ENCODE measurements at regions not wholly inside any gene's neighbourhood (a gene's known extent, or its start where the extent isn't known, plus 50 kb on each side); places are given as distances from the start of the nearest gene placed in this dataset.
"Not testable (repeated sequence)": the region's sequence is repeated elsewhere in the genome, so short reads cannot be mapped to it uniquely, and the experiment has no call there.

DNA sequence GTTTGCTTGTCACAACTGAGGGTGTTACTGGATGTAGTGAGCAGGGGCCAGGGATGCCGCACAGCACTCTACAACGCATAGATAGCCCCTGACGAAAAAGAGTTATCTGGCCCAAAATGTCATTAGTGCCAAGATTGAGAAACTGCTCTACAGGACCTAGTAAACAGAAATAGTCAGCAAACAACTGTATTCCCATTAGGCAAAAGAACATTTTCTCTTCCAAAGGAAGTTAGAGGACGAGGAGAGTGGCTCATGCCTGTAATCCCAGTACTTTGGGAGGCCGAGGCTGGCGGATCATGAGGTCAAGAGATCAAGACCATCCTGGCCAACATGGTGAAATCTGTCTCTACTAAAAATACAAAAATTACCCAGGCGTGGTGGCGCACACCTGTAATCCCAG, 189.1 kb downstream of the DUSP10 start:
- not testable (repeated sequence) for DNase-seq

DNA sequence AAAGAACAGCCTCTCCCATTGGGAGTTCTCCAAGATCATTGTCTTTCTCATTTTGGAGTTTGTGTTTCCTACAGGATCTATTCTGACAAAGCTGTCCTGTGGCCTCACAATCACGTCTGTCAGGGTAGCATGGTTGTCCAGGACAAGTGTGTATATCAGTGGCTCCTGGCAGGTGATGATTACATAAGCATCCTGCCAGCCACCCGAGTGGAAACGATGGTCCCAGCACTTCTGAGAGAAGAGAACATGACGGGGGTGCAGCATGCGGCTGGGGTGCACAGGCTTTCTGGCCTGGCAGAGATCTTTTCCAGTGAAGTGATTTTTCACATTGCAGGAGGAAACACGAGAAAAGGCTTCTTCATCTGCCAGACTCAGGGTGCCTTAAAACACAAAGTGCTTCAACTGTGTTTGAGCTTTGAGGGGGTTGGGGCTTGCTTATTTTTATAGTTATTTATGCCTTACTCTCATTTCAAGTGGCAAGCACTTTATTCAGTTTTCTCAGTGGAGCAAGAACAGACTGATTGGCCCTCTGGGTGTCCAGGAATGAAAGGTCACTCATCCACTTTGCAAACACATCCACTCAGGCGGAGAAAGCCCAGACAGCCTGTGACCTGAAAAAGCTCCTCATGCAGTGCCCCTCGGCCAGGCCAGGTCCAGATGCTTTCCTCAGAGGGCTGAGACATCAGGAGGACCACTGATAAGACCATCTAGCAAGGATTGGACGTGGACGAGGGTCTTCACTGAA, 186.0 kb downstream of the DUSP10 start:
- no peak for DNase-seq

DNA sequence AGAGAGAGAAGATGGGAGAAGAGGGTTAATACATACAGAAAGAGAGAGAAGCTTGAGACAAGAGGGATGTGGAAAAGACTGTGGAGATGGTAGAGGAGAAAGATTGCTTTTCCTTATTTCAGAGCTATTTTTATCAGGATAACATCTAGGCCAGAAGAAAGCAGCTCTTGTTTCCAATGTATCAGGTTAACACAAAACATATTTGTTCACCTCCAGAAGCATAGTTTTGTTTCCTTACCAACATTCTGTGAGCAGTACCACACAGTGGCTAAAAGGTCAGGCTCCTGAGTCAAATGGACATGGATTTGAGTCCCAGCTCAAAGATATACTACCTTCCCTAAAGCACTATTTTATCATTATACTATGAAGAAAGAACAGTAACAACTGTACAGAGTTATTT, 185.5 kb downstream of the DUSP10 start:
- DNase-seq = no peak

DNA sequence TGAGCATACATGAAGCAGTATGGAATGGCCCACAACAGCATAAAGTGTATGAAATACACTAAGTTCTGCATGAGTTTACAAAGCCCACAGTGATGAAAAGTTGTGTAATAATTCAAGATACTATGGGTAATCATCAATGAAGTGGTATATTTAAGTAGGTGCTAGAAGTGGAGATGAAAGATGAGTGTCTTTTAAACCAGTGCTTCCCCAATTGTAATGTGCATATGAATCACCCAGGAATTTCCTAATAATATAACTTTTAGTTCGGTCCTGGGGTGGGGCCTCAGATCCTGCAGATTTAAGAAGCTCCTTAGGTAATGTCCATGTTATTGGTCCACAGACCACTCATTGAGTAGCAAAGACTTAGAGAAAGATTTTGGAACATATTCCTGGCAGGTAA, 184.9 kb downstream of the DUSP10 start:
- no peak for DNase-seq

DNA sequence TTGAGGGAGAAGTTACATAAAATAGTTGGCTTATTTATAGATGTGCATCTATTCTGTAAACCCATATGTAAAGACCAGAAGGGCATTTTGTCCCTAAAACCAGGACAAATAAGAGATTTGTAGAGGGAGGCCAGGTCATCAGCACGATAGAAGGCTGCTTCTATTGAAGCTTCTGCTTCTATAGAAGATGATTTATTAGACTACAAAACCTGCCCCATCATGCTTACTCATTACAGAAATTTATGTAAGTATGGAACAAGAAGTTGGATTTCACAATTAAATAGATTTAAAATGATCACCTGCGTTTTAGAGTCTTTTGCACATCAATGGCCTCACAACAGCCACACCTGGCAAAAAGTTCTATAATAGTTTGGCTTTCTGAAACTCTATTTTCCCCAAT, 183.5 kb downstream of the DUSP10 start:
- no peak for DNase-seq

DNA sequence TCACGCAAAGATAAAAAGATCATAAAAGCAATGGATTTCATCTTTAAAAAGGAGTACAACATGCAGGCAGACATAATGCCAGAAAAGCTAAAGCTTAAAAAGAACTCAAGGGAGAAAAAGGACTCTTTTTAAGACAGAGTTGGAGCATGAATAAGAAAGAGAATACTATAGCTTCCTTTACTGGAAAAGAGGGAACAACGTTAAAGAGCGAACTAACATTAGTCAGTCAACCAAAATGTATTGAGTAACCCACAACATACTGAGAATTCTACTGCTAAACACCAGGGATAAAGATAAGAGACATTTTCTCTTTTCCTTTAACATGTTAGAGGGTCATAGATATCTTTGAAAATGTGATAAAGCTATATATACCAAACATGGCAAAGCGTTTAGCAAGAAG, 182.0 kb downstream of the DUSP10 start:
- no peak for DNase-seq

DNA sequence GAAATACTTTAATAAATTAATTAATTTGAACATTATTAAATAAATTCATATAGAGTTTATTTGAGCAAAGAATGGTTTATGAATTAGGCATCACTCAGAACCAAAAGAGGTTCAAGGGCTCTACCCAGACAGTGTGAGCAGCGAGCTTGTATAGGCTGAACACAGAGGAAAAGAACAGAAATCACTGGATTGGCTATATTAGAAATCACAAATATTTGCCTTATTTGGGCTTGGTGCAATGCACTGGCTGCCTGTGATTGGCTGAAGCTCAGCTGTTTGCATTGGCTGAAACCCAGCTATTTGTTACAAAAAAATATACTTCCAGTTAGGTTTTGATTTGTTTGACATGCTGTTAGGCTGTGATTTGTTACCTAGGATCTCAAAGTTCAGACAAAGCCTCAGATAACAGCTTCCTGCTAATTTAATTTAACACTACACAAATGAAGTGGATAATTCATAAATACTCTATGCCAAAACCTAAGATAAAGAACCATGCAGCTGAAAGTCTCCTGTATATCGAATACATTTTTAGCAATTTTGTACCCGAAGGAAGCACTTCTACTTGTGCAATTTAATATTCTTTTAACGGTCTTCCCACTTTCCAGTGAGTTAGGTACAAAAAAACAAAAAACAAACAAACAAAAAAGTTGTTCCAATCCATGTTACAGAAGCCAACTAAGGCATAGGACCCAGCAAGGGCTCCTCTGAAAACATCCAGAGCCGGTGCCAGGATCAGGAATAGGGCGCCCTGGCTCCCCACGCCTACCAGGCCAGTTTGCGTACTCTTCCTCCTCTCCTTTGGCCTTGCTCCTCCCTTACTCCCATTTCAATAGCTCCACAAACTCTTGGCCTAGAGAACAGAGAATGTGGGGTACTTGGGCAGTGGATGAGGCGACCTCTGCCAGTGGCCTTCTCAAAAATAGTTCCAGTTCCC, 179.1 kb downstream of the DUSP10 start:
- no peak for DNase-seq

DNA sequence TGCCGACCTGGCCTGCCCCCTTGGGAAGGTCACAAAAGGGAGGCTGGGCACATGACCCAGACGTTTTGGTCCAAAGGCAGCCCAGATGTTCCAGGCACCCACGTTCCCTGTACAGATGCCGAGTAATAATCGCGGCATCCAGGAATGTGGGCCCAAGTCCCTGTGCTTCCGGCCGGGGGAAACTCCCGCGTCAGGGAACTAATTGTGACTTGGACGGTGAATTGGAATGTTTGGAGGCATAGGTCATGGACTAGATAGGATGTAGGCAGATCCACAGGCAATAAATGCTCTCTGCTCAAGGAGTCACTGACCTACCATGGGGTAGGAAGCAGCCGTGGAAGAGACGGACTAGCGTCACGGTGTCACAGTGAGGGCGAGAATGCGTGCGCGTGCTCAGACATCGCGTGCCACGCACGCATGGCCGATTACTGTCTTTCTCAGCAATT, 178.4 kb downstream of the DUSP10 start:
- no peak for DNase-seq

DNA sequence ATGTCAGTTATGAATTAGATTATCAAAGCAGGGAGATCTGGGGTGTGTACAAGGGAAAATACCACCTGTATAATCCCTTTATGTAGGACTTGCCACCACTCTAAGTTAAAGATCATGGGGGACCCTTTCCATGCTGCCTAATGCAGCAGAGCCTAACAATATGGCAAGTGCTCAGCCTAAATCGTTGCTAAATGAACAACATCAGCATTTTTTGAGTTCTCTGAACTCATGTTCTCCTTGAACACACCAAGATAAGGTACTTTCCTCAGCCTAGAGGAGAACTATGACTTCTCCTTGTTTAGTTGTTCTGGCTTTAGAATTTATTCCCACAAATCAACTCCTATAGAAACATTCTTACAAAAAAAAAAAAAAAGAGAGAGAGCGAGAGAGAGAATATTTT, 177.0 kb downstream of the DUSP10 start:
- DNase-seq = no peak

DNA sequence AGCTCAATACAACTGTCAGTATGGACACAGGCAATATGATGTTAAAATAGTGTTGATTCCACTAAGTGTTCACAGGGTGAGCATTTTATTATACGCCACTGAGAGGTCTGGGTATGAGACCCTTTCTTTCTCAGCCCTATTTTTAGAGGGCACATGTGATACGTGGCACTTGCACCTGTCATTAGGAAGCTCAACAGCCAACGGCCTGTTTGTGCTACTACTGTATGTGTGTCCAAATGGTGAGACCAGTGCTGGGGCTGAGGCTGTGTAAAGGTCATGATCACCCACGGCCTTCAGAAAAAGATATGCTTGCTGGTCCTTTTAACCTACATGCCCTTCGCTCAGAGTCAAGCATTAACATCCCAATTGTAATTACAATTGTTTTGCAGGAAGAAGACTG, 176.2 kb downstream of the DUSP10 start:
- no peak for DNase-seq

DNA sequence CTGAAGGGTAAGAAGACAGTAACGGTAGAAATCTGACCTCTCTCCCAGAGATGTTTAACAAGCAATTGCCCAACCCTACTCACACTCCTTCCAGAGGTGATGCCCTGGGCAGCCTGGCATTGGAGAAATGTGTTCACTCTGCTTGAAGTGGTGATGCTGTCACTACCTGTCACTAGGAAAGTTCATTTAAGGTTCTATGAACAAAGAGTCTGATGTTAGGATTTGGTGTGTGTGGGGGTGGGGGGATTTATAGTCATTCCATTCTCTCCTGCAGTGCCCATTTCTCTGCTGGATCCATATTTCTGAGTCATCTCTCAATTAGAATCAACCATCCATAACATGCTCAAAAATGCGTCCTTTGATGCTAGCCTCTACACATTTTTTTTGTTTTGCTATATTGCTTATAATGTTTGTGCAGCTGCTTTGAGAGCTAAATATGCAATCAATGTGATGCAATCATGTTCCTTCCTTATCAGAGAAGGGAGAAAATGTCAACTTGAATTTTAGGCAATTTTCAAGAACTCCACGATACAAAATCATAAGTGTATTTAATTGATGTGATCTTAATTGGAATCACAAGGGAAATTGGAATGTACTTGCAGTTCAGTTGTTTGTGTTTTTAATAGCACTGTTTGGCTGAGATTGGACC, 173.9 kb downstream of the DUSP10 start:
- DNase-seq = no peak

DNA sequence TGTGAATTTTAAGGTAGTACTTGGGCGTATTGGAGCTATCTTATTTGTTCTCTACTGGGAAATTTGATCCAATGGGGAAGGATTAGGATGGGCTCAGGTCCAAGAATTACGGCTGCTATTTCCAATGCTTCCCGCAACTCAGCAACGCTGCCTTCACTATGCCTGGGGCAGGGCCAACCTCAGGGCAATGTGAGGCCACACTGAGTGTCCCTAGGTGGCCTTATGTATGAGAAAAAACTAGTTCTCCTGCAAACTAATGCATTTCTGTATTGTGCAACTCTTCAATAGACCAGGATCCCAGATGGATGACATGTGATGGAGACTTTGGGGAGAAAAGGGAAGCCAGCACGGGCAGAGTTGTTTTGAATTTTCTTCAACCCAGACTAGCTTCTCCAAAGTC, 168.1 kb downstream of the DUSP10 start:
- no peak for DNase-seq

DNA sequence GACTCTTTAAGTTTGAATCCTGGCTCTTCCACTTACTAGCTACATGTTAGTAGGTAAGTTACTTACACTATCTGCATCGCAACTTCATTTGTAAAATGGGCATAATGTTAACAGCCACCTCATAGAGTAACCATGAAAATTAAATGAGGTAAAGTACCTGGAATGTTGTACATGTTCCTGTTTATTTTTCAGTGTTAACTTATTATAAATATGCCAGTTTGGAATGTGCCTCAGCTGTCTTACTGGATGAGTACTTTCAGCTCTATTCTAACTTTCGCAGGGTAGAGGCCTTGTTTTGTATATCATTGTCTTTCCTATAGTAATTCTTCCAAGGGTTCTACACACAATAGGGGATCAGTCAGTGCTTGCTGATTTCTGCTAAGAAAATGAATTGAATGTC, 167.4 kb downstream of the DUSP10 start:
- no peak for DNase-seq

DNA sequence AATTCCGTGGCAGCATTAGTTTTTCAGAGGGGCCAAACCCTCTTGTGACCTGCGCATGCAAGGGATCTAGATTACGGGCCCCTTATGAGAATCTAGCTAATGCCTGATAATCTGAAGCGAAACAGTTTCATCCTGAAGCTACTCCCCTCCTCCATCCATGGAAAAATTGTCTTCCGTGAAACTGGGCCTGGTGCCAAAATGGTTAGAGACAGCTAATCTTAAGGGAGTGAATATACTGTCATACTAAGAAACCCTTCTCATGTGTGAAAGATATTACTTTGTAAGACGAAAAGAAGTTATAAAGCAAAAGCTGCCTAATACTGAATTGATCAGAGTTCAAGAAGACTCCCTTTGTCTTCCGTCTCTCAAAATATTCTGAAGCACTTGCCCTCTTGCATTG, 166.3 kb downstream of the DUSP10 start:
- no peak for DNase-seq

DNA sequence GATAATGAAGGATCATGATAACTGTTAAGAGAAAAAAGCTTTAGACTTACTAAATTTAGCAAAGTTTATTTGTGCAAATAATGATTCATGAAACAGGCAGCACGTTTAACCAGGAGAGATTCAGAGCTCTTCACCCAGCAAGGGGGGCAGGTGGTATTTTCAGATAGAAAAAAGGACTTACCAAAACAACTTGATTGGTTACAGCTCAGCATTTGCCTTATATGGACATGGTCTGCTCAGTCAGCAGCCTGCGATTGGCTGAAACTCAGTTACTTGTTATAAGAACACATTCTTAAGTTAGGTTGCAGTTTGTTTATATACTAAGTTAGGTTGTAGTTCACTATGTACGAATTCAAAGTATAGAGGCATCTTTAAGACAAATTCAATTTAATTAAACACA, 165.6 kb downstream of the DUSP10 start:
- DNase-seq = no peak

DNA sequence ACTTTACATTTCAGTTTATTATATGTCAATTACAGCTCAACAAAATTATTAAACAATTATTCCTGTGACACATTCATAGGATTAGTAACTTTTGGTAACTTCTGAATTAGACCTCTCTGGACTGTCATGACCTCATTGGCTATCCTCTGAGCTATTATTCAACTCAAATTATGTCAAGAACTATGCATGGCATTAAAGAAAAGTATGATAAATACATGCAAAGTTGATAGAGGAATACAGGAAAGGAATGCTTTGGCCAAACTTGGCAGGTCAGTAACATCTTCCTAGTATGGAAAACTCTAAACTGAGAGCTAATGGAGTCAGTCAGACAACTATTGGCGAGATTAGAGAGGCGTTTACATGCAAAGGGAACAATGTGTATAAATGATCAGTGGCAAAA, 158.4 kb downstream of the DUSP10 start:
- DNase-seq = no peak

DNA sequence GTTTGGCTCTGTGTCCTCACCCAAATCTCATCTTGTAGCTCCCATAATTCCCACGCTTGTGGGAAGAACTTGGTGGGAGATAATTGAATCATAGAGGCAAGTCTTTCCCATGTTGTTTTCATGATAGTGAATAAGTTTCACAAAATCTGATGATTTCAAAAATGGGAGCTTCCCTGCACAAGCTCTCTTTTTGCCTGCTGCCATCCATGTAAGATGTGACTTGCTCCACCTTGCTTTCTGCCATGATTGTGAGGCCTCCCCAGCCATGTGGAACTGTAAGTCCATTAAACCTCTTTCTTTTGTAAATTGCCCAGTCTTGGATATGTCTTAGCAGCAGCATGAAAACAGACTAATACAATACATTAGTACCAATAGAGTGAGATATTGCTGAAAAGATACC, 154.9 kb downstream of the DUSP10 start:
- not testable (repeated sequence) for DNase-seq

DNA sequence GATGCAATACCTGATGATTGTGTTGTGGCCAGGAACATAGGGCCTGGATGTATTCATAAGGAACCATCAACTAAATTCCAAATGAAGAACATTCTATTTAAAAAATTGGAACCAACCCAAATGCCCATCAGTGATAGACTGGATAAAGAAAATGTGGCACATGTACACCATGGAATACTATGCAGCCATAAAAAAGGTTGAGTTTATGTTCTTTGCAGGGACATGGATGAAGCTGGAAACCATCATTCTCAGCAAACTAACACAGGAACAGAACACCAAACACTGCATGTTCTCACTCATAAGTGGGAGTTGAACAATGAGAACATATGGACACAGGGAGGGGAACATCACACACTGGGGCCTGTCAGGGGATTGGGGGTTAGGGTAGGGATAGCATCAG, 150.6 kb downstream of the DUSP10 start:
- not testable (repeated sequence) for DNase-seq

DNA sequence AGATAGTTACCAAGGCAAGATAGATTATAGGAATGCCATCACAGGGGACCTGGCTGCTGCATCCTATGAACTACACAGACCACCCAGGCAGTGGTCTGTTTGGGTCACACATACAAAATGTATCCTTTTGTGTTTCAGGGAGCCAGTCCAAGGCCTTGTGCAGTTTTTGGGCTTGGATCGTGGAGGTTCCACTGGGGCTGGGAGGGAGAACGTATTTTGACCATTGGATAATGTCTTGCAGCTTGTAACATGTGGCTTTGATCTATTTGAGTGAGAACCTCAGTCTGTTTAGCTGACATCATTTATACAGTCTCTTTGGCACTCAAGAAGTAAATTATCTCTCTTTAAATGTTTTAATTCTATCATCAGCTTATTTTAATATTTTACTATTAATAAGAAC, 147.3 kb downstream of the DUSP10 start:
- no peak for DNase-seq

DNA sequence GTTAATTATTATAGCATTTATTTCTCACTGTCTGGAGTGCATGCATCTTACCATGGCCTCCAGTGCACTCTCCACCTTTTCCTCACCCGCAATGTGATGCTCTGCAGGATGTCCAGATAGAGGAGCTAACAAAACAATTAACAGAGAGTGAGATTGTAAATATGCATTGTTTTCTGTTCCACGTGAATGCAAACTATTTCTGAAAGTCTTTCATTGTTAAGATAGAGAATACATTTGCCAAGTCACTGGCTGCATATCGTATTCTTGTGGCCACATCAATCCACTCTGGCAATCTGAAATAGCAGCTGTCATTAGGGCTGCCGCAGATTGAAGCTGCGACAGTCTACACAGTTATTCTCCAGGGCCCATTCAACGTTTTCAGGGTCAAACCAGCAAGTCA, 143.8 kb downstream of the DUSP10 start:
- no peak for DNase-seq

DNA sequence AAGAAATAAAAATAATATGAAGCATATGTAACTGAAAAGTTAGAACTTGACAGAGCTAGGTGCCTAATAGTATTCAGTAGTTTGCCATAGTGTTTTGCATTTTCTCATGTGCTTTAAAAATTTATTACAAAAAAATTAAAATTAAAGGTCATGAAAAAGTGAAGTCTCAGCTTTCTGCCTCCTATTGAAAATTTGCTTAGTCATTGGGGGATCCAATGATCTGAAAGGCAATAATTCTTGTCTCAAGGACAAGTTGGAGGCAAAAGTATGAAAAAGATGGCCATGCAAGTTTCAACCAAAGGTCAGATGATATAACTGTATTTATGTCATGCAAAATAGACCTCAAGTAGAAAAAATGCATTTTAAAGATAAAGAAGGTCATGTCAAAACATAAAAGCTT, 140.7 kb downstream of the DUSP10 start:
- no peak for DNase-seq

DNA sequence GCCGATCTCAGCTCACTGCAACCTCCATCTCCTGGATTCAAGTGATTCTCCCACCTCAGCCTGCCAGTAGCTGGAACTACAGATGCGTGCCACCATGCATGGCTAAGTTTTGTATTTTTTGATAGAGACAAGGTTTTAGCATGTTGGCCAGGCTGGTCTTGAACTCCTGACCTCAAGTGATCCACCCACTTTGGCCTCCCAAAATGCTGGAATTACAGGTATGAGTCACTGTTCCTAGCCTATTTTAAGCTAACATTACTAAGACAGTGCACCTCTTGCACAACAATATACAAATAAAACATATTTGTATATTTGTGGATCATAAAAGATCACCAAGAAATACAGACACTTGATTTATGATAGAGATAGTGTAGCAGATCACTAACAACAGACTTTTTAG, 139.1 kb downstream of the DUSP10 start:
- no peak for DNase-seq

DNA sequence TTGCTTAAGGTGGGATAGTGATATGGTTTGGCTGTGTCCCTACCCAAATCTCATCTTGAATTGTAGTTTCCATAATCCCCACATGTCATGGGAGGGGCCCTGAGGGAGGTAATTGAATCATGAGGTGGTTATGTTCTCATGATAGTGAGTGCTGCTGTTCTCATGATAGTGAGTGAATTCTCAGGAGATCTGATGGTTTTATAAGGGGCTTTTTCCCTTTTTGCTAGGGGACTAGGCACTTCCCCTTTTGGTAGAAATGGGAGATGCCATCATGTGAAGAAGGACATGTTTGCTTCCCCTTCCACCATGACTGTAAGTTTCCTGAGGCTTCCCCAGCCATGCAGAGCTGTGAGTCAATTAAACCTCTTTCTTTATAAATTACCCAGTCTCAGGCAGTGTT, 137.5 kb downstream of the DUSP10 start:
- not testable (repeated sequence) for DNase-seq

DNA sequence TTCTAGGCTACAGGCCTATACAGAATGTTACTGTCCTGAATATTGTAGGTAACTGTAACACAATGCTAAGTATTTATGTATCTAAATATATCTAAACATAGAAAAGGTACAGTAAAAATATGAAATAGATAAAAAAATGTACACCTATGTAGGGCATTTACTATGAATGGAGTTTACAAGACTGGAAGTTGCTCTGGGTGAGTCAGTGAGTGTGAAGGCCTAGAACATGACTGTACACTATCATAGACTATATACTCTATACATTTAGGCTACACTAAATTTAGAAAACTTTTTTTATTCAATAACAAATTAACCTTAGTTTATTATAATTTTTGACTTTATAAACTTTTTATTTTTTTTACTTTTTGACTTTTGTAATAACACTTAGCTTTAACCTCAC, 136.9 kb downstream of the DUSP10 start:
- DNase-seq = no peak

All from NCI-H1694 (cell line).